ENCODE measurements at regions not wholly inside any gene's neighbourhood (a gene's known extent, or its start where the extent isn't known, plus 50 kb on each side); places are given as distances from the start of the nearest gene placed in this dataset.
A peak's percentile ranks its signal among the peaks of the same experiment; 100 is the strongest.

GRCh38 chr1:199112365-199112764 is 473.5 kb downstream of the PTPRC start:
- no peak overlapping the region for H3K23ac ChIP-seq (ENCODE audit: low read depth, low read length, poor library complexity)
- no peak overlapping the region for H4K91ac ChIP-seq (ENCODE audit: low read depth, low read length, poor library complexity)
- H3K4ac ChIP-seq (ENCODE audit: low read length), result no peak overlapping the region
- no peaks in the 10 kb centered on the region for H3K36me3 ChIP-seq (replicated peaks in 1 of 2; ENCODE audit: control insufficient read depth in 2 of 2, insufficient read depth in 2 of 2, low read length in 2 of 2)
- peaks cover 0 to 11% of the 10 kb centered on the region in 2 donors for H3K9me3 ChIP-seq (replicated peaks in 1 of 2; ENCODE audit: control insufficient read depth in 2 of 2, insufficient read depth in 1 of 2, low read depth in 1 of 2, low read length in 2 of 2)
- H3K27ac ChIP-seq (replicated peaks; ENCODE audit: low read length), result no peak overlapping the region
- no peak overlapping the region for H3K4me3 ChIP-seq (ENCODE audit: low read length in 2 of 2)
- H3K14ac ChIP-seq (ENCODE audit: low read length), result no peak overlapping the region
- no peak overlapping the region for H2AFZ ChIP-seq (ENCODE audit: low read length)
- H2AK5ac ChIP-seq (ENCODE audit: low read depth, low read length), result no peak overlapping the region
- no peak overlapping the region for H4K8ac ChIP-seq (ENCODE audit: low read depth, low read length)
- no peak overlapping the region for H3K4me2 ChIP-seq (ENCODE audit: insufficient read depth, low read length, poor library complexity, severe bottlenecking)
- no peak overlapping the region for H2BK15ac ChIP-seq (ENCODE audit: low read length)
- H2BK12ac ChIP-seq (ENCODE audit: low read length), result no peak overlapping the region
- no peak overlapping the region for H3K18ac ChIP-seq (ENCODE audit: low read length)
- no peak for DNase-seq (ENCODE audit: low spot score)
- no peak overlapping the region for H2BK120ac ChIP-seq (ENCODE audit: low read depth, low read length)
- no peak overlapping the region for H3K9ac ChIP-seq (ENCODE audit: low read depth, low read length, poor library complexity)
- H3K27me3 ChIP-seq (ENCODE audit: control insufficient read depth in 3 of 3, insufficient read depth in 3 of 3, low read depth in 1 of 3, low read length in 3 of 3), result no peaks in the 10 kb centered on the region
- H3K79me1 ChIP-seq (ENCODE audit: low read depth, low read length), result no peaks in the 10 kb centered on the region
- no peak overlapping the region for H2BK5ac ChIP-seq (ENCODE audit: low read length)
- H3K4me1 ChIP-seq (ENCODE audit: control insufficient read depth in 2 of 2, insufficient read depth in 1 of 2, low read depth in 1 of 2, low read length in 2 of 2), result no peaks in the 10 kb centered on the region

- no peak overlapping the region for H4K8ac ChIP-seq (ENCODE audit: low read depth, low read length)
- no peak overlapping the region for H3K18ac ChIP-seq (ENCODE audit: low read length)
- H2BK15ac ChIP-seq (ENCODE audit: low read length), result no peak overlapping the region
- WGBS, 2 donors (ENCODE audit: extremely low coverage in 2 of 2, insufficient read length in 2 of 2, insufficient replicate concordance in 1 of 2), result no CpG with 5 or more reads among the region's 2 CpGs
- H3K27ac ChIP-seq (replicated peaks; ENCODE audit: low read length), result no peak overlapping the region
- no peak overlapping the region for H2BK120ac ChIP-seq (ENCODE audit: low read depth, low read length)
- DNase-seq (ENCODE audit: low spot score), result peak; percentile 0
- no peak overlapping the region for H4K91ac ChIP-seq (ENCODE audit: low read depth, low read length, poor library complexity)
- H3K23ac ChIP-seq (ENCODE audit: low read depth, low read length, poor library complexity), result no peak overlapping the region
- H3K4ac ChIP-seq (ENCODE audit: low read length), result no peak overlapping the region
- no peaks in the 10 kb centered on the region for H3K36me3 ChIP-seq (replicated peaks in 1 of 2; ENCODE audit: control insufficient read depth in 2 of 2, insufficient read depth in 2 of 2, low read length in 2 of 2)
- no peak overlapping the region for H2BK12ac ChIP-seq (ENCODE audit: low read length)
- no peak overlapping the region for H3K9ac ChIP-seq (ENCODE audit: low read depth, low read length, poor library complexity)
- H3K4me2 ChIP-seq (ENCODE audit: insufficient read depth, low read length, poor library complexity, severe bottlenecking), result no peak overlapping the region
- no peaks in the 10 kb centered on the region for H3K79me1 ChIP-seq (ENCODE audit: low read depth, low read length)
- no peak overlapping the region for H2AK5ac ChIP-seq (ENCODE audit: low read depth, low read length)
- no peak overlapping the region for H2AFZ ChIP-seq (ENCODE audit: low read length)
- peaks cover 0 to 7% of the 10 kb centered on the region in 2 donors for H3K9me3 ChIP-seq (replicated peaks in 1 of 2; ENCODE audit: control insufficient read depth in 2 of 2, insufficient read depth in 1 of 2, low read depth in 1 of 2, low read length in 2 of 2)
- H3K27me3 ChIP-seq (ENCODE audit: control insufficient read depth in 3 of 3, insufficient read depth in 3 of 3, low read depth in 1 of 3, low read length in 3 of 3), result no peaks in the 10 kb centered on the region
- no peak overlapping the region for H2BK5ac ChIP-seq (ENCODE audit: low read length)
- no peak overlapping the region for H3K4me3 ChIP-seq (ENCODE audit: low read length in 2 of 2)
- no peaks in the 10 kb centered on the region for H3K4me1 ChIP-seq (ENCODE audit: control insufficient read depth in 2 of 2, insufficient read depth in 1 of 2, low read depth in 1 of 2, low read length in 2 of 2)
- H3K14ac ChIP-seq (ENCODE audit: low read length), result no peak overlapping the region
These were observed 474.5 kb downstream of the PTPRC start for GRCh38 chr1:199113265-199113869.

GRCh38 chr1:199116488-199116887 is 477.6 kb downstream of the PTPRC start:
- peaks cover 0 to 7% of the 10 kb centered on the region in 2 donors for H3K9me3 ChIP-seq (replicated peaks in 1 of 2; ENCODE audit: control insufficient read depth in 2 of 2, insufficient read depth in 1 of 2, low read depth in 1 of 2, low read length in 2 of 2)
- no peak overlapping the region for H2AK5ac ChIP-seq (ENCODE audit: low read depth, low read length)
- H3K23ac ChIP-seq (ENCODE audit: low read depth, low read length, poor library complexity), result no peak overlapping the region
- H3K4me1 ChIP-seq (ENCODE audit: control insufficient read depth in 2 of 2, insufficient read depth in 1 of 2, low read depth in 1 of 2, low read length in 2 of 2), result no peaks in the 10 kb centered on the region
- no peaks in the 10 kb centered on the region for H3K36me3 ChIP-seq (replicated peaks in 1 of 2; ENCODE audit: control insufficient read depth in 2 of 2, insufficient read depth in 2 of 2, low read length in 2 of 2)
- H4K8ac ChIP-seq (ENCODE audit: low read depth, low read length), result no peak overlapping the region
- H3K79me1 ChIP-seq (ENCODE audit: low read depth, low read length), result no peaks in the 10 kb centered on the region
- no peak overlapping the region for H2BK12ac ChIP-seq (ENCODE audit: low read length)
- no peak overlapping the region for H3K9ac ChIP-seq (ENCODE audit: low read depth, low read length, poor library complexity)
- no peak overlapping the region for H3K27ac ChIP-seq (replicated peaks; ENCODE audit: low read length)
- H3K4ac ChIP-seq (ENCODE audit: low read length), result no peak overlapping the region
- H3K4me3 ChIP-seq (ENCODE audit: low read length in 2 of 2), result no peak overlapping the region
- no peak overlapping the region for H3K4me2 ChIP-seq (ENCODE audit: insufficient read depth, low read length, poor library complexity, severe bottlenecking)
- no peak overlapping the region for H4K91ac ChIP-seq (ENCODE audit: low read depth, low read length, poor library complexity)
- no peaks in the 10 kb centered on the region for H3K27me3 ChIP-seq (ENCODE audit: control insufficient read depth in 3 of 3, insufficient read depth in 3 of 3, low read depth in 1 of 3, low read length in 3 of 3)
- H3K14ac ChIP-seq (ENCODE audit: low read length), result no peak overlapping the region
- no peak for DNase-seq (ENCODE audit: low spot score)
- no peak overlapping the region for H2BK120ac ChIP-seq (ENCODE audit: low read depth, low read length)
- H2BK15ac ChIP-seq (ENCODE audit: low read length), result no peak overlapping the region
- H2BK5ac ChIP-seq (ENCODE audit: low read length), result no peak overlapping the region
- no peak overlapping the region for H2AFZ ChIP-seq (ENCODE audit: low read length)
- no peak overlapping the region for H3K18ac ChIP-seq (ENCODE audit: low read length)

- Histone ChIP-seq H3K4me2 (ENCODE audit: insufficient read depth, low read length, poor library complexity, severe bottlenecking) (no peak overlapping the region), H2BK12ac (ENCODE audit: low read length) (no peak overlapping the region), H3K4me1 (ENCODE audit: control insufficient read depth in 2 of 2, insufficient read depth in 1 of 2, low read depth in 1 of 2, low read length in 2 of 2) (no peaks in the 10 kb centered on the region), H3K18ac (ENCODE audit: low read length) (no peak overlapping the region), H3K9me3 (replicated peaks in 1 of 2; ENCODE audit: control insufficient read depth in 2 of 2, insufficient read depth in 1 of 2, low read depth in 1 of 2, low read length in 2 of 2) (no peaks in the 10 kb centered on the region), H2AK5ac (ENCODE audit: low read depth, low read length) (no peak overlapping the region), H2AFZ (ENCODE audit: low read length) (no peak overlapping the region), H2BK5ac (ENCODE audit: low read length) (no peak overlapping the region), H3K27me3 (ENCODE audit: control insufficient read depth in 3 of 3, insufficient read depth in 3 of 3, low read depth in 1 of 3, low read length in 3 of 3) (no peaks in the 10 kb centered on the region), H2BK15ac (ENCODE audit: low read length) (no peak overlapping the region), H3K36me3 (replicated peaks in 1 of 2; ENCODE audit: control insufficient read depth in 2 of 2, insufficient read depth in 2 of 2, low read length in 2 of 2) (no peaks in the 10 kb centered on the region), H4K91ac (ENCODE audit: low read depth, low read length, poor library complexity) (no peak overlapping the region), H3K23ac (ENCODE audit: low read depth, low read length, poor library complexity) (no peak overlapping the region), H3K79me1 (ENCODE audit: low read depth, low read length) (no peaks in the 10 kb centered on the region), H3K4me3 (ENCODE audit: low read length in 2 of 2) (no peak overlapping the region), H3K27ac (replicated peaks; ENCODE audit: low read length) (no peak overlapping the region), H3K14ac (ENCODE audit: low read length) (no peak overlapping the region), H3K9ac (ENCODE audit: low read depth, low read length, poor library complexity) (no peak overlapping the region), H4K8ac (ENCODE audit: low read depth, low read length) (no peak overlapping the region), H3K4ac (ENCODE audit: low read length) (no peak overlapping the region), H2BK120ac (ENCODE audit: low read depth, low read length) (no peak overlapping the region)
- no peak for DNase-seq (ENCODE audit: low spot score)
These were observed 482.2 kb downstream of the PTPRC start for GRCh38 chr1:199121047-199121446.
